DMS153 treated with DMSO at 0.1 percent for 48 hours (cell line): ENCODE measurements at regions not wholly inside any gene's neighbourhood (a gene's known extent, or its start where the extent isn't known, plus 50 kb on each side); places are given as distances from the start of the nearest gene placed in this dataset.
A peak's percentile ranks its signal among the peaks of the same experiment; 100 is the strongest.

ENCODE experiments used
- DNase-seq: peaks from one replicate; lab custom pipeline; 2025; ENCODE audit not compliant: unreplicated experiment; lab: John Stamatoyannopoulos, UW

DNA sequence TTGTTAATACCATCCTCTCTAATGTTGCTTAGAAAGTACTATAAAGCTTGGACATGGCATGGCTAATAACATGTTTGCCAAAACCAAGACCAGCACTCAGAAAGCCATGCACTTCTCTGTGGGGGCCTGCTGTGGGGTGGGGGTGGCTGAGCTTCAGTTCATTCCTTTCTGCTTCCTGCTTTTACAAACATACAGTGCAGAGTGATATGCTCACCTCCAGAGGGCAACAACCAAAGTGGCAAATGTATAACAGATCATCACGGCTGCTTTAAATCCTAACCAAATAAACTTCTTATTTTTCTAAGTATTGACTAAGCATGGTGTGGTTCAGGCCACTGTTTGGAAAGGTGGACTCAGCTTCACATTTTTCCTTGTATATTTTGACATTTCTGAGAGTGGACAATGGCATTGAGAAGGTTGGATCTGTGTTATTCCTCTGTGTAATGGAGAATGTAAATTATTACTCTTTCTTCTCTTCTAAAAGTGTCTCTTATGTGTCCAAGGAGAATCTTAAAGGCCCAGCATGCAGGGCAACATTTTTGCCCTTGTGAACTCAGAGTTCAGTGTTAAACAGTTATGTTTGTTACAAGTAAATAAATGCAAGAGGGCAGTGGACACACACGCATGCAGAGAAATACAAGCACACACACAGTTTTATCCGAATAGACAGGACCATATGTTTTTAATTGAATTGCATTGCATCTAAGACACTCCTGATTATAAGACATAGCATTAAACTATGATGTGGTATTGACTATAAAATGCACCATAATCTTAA, 186.1 kb downstream of the HERPUD2 start:
- DNase-seq, result no peak

GRCh38 chr7:35505066-35505465, 189.9 kb downstream of the HERPUD2 start:
- DNase-seq, result peak; percentile 15

DNA sequence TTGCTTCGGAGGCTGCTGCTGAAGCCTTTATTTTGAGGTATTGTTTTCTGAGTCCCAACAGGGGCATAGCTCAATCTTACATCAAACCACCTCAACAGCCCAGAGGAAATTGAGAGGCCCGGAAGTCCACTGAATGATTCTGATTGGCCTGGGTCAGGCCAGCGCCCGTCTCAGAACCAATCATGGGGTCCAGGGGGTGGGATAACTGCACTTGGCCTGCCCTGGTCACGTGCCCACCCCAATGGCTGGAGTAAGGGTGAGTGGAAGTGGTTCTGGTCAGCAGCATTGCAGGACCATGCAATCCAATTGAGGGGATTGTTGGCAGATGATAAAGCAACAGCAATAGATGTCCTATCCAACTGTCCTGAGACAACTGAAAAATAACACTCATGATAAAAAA, 190.6 kb downstream of the HERPUD2 start:
- no peak for DNase-seq

GRCh38 chr7:35501681-35502080, 193.3 kb downstream of the HERPUD2 start:
- DNase-seq, result no peak

DNA sequence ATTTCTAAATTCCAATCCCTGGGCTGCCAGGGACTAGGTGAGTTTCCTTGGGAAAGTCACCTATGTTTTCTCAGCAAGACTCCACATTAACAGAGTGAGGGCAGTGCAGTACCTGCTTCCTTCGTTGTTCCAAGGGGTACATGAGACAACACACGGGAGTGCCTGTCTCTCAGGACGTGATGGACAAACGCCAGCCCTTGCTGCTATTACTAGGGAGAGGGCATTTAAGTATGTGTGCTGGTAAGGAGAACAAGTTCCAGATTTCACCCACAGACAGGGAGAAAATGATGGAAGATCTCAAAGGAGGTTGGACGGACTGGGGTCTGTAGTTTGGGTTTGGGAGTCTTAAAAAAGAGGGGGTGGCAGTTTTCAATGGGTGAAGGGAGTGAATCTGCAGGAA, 195.7 kb downstream of the HERPUD2 start:
- DNase-seq, result no peak

DNA sequence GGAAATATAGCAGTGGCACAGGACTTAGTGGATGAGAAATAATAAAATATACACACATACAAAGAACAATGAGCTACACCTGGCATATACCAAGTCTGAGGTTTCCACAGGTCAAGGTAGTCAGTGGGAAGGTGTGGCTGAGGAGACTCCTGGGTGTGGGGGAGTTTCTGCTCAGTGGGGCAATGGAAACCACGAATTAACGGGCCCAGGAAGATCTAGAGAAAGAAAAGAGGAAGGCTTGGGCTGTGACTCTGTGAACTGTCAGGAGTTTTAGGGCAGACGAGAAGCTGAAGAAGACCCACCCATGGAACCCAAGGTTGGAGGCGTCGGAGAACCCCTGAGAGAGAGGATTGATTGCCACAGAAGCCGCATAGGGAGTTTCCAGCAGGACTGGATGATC, 196.5 kb downstream of the HERPUD2 start:
- no peak for DNase-seq

- no peak for DNase-seq
These were observed 199.1 kb downstream of the HERPUD2 start for GRCh38 chr7:35495844-35496243.

- no peak for DNase-seq
These were observed 199.6 kb downstream of the HERPUD2 start for GRCh38 chr7:35495377-35495776.

DNA sequence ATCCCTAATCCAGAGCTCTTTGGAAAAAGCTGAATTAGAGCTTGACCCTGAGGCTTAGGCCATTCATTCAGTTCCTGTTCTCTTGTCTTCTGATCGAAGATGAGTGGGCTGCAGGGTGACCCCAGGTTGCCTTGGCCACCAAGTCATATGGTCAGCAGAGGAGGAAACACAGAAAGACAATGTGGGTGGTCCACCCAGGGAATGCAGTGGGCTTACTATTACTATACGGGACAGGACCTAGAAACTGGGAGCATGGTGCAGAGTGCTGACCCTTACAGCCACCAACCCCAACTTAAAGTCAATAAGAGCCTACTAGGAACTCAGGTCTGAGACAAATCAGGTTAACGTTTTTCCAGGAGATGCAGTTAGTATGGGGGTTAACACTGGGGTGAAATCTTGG, 200.5 kb downstream of the HERPUD2 start:
- no peak for DNase-seq

GRCh38 chr7:35492451-35493175, 202.3 kb downstream of the HERPUD2 start:
- no peak for DNase-seq

DNA sequence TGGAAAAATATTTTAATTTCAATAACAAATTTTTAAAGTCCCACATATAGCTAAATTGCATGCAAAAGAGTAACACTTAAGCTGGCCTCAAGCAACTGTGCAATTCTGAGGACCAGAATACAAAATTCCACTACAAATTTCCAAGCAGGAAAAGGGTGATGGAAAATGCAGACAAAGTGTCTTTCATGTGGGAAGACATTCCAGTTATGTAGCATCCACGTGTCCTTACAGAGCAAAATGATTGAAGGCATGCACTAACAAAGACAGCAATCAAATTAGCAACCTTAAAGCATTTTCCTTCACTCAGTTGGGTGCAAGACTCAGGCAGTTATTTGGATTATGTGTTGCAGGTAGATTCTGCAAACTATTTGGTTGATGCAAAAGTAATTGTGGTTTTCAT, 203.7 kb downstream of the HERPUD2 start:
- no peak for DNase-seq

GRCh38 chr7:35487841-35488240, 207.1 kb downstream of the HERPUD2 start:
- DNase-seq, result no peak

DNA sequence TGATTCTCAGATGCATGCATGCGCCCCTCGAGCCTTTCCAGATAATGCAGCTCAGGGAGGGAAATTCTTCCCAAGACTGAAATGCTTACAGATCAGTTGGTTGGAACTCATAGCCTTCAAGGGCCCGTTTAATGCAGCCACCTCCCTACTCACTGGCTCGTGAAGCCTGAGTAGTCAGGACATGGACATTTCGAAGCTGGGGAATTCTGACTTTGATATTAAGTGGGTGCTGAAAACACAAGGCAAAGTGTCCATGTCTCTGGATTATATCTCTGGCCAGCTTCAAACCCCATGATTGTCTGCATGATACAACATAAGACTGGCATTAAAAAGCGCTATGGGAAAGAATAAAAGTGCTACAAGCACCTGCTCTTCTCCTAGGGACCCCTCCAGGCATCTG, 207.5 kb downstream of the HERPUD2 start:
- DNase-seq, result no peak

GRCh38 chr7:35485436-35485835, 209.5 kb downstream of the HERPUD2 start:
- DNase-seq, result no peak

GRCh38 chr7:35483568-35483967, 211.4 kb downstream of the HERPUD2 start:
- no peak for DNase-seq

- DNase-seq, result no peak
These were observed 212.7 kb downstream of the HERPUD2 start for GRCh38 chr7:35482231-35482630.

- DNase-seq, result no peak
These were observed 214.1 kb downstream of the HERPUD2 start for GRCh38 chr7:35480806-35481205.

DNA sequence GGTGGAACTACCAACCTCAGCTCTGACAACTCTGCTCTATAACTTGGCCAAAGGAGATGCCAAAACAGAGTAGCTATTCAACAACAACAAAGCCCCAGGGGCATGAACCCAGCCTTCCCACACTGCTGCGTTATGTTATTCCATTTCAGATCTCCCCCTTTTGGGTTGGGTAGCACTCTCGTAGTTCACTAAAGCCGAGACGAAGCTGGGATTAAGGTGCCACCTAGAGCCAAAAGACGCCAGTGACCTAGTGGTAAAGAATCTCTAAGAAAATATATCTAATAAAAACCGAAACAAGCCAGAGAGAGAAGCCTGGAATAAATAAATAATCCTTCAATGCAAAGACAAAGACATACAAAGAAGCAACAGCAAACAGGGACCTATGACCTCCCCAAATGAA, 217.3 kb downstream of the HERPUD2 start:
- DNase-seq, result no peak

DNA sequence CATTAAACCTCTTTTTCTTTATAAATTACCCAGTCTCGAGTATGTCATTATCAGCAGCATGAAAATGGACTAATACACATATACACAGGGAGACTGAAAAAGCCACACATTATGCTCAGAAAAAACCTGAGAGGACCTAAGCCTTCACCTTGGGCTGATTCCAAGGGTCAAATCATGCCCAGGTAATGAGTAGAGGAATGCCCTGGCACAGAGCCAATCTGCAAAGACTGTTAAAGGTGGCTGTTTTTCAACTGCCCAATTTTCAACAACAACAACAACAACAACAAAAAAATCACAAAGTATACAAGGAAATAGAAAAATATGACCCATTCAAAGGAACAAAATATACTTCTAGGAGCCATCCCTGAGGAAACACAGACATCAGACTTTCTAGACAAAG, 220.2 kb upstream of the TBX20 start:
- no peak for DNase-seq

- DNase-seq, result no peak
These were observed 214.7 kb upstream of the TBX20 start for GRCh38 chr7:35468606-35469005.

DNA sequence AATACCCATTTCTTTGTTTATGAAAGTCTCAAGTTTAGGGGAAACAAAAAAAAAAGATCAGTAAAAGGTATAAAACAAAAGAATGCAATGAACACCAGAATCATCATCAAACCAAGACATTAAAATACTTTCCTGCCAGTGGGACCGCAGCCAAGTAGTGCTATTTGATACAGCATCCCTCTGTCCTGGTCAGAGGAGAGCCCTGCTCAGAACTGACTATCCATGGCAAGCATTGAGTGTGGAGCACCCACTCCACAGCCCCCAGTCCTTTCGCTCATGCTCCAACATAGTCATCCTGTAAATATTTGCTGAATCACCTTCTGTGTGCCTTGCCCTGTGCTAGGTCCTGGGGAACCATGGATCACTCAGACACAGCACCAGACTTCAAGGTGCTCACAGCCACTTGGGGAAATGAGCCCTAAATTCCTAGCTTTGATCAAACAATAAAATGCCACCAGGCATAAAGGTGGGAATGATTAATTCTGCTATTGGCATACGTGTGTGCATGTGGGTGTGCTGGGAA, 213.6 kb upstream of the TBX20 start:
- DNase-seq, result no peak

DNA sequence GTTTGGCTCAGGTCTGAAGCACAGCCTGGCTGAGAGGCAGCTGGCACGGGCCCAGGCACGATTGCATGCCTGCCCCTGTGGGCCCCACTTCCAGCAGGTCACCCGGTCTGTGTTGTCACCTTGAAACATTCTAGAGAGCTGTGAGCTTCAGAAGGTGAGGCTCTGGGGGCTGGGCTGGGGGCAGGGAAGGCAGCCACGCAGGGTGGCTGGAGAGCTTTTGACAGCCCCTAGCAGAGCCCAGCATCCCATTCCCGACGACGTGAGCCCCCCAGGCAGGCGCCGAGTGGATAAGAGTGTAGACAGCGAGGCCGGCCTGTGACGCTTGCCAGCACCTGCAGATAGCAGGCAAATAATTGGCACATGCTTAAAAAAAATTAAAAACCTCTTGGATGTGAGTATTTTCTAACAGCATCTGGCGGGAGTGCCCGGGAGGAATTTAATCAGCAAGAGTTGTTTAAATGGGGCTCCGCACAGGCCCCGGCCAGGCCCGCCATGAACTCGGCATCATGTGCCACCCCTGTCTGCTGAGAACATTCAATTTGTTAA, 212.0 kb upstream of the TBX20 start:
- DNase-seq, result peak; percentile 24
